ENCODE measurements at regions not wholly inside any gene's neighbourhood (a gene's known extent, or its start where the extent isn't known, plus 50 kb on each side); places are given as distances from the start of the nearest gene placed in this dataset. TPM values are rescaled to one million over a fixed set of nuclear protein-coding genes. Genes with fewer than 3 reads are reported as not detected.
"Not testable (repeated sequence)": the region's sequence is repeated elsewhere in the genome, so short reads cannot be mapped to it uniquely, and the experiment has no call there.

DNA sequence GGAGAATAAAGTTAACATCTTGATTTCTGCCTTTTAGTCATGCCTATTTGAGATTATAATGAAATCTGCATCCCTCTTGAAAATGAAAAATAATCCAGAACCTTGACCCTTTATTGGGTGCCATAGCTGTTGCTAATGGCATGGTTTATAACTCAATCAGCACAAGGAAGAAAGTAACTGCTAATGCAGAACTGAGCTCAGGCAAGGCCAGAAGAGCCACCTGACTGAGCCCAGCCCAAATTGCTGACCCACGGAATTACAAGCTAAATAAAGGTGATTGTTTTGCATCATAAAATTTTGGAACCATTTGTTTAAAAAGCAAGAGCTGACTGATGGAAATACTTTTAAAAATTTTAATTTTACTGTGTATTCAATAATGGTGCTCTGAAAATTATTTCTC is 76.4 kb upstream of the TBL1X start:
- DNase-seq, result no peak

DNA sequence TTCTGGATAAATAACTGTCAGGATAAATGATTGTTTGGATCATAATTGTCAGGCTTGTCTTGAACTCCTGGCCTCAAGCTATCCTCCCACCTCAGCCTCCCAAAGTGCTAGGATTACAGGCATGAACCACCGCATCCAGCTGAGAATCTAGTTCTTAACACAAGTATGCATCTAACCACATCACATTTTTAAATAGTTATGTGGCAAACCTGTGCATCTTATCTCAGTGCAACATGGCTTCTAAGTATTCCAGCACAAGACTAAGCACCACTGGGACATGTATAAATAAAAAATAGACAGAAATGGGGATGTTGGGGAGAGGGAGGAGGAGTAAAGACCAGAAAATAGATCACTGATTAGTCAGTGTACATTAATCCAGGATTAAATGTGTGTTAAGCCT is 74.7 kb upstream of the TBL1X start:
- no peak for DNase-seq

DNA sequence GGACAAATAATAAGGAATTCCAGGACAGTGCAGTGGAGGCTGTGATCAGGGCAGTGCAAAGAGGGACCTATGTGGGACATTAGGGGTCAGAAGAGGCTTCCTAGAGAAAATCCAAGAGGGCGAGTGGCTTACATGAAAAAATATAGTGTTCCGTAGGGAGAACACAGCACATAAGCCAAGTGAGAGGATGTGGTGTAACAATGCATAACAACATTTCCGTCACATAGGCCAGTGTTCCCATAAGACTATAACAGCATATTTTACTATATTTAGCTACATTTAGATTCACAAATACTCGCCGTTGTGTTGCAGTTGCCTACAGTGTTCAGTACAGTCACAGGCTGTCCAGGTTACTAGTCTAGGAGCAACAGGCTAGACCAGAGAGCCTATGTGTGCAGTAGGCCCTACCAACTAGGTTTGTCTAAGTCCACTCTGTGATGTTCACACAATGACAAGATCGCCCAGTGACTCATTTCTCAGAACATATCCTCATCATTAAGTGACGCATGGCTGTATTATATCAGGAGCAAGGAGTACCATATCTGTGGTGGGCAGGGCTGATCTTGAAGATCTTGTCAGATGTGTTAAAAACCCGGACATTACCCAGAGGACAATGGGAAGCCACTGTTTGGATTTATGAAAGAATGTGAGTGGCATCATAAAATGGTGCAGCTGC is 74.0 kb upstream of the TBL1X start:
- no peak for DNase-seq

DNA sequence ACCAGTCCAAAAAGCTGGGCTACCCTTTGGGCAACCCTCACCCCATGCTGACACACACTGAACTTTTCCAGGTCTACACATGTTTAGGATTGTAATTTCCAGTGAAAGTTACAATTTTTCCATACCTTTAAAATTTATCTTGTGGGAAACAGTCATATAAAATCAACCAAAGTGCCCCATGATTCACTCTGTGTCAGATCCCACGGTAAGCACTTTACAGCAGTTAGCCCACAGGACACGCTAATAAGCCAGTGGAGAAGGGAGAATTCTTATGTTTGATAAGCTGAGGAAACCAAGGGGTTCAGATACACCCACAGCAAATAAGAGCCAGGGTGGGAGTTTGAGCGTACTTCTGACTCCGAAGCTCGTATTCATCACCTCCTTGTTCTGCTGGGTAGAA is 72.4 kb upstream of the TBL1X start:
- DNase-seq, result no peak

DNA sequence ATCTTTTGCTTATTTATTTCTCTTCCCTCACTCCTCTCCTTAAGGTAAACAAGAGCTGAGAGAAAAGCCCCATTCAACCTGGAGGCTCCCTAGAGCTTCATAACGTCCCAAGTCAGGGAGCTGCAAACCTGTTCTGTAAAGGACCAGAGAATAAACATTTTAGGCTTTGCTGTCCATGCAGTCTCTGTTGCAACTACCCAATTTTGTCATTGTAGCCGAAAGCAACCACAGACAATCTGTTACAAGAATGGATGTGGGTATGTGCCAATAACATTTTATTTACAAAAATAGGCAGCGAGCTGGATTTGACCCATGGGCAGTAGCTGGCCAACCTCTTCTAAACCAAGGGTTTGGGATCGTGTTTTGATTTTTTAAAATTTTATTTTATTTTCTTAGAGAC is 71.3 kb upstream of the TBL1X start:
- DNase-seq, result no peak

DNA sequence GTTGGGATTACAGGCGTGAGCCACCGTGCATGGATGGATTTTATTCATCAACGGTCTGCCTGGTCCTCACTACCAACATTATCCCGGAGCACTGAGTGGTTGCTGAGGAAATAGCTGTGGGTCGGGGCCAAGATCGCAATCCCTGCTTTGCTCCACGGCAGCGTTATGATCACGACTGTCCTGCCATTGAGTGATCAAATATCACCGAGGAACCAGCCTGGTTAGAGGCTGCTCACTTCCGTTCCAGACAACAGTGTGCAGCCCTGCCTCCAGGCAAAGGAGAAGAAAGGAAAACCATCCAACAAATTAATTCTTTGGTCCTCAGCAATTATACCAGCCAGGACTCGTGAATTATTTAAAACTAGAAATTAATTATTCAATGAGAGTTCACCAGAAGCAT is 70.6 kb upstream of the TBL1X start:
- DNase-seq, result no peak

DNA sequence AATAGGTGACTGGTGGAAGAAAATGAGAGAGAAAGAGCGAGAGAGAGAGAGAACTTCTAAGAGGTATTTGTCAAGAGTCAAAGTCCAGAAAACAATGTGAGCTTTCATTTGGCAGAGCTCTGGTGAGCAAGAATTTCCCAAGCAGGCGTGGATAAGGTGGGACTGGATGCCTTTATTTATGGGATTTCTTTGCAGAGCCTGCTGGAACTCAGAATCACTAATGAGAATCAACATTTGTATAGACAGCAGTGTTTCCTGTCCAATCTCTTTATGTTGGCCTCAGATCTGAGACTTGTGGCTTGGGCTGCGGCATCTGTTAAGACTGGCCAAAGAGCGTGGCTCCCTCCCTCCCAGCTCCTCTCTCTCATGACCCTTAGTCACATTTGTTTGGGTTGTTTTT is 67.9 kb upstream of the TBL1X start:
- DNase-seq, result peak; percentile 7

DNA sequence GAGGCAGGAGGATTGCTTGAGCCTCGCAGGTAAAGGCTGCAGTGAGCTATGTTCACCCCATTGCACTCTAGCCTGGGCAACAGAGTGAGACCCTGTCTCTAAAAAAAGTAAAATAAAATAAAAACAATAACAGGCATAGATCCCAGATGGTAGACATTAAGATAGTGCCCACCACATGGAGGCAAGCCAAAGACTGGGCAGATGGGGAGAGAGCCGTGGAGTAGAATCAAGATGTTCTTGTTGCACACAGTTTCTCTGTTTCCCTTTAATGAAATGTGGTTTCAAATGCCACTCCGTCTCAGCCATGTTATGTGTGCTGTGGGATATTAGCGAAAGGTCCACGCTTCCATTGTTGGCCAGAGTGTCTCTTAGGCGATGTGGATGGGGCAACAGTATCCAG is 63.8 kb upstream of the TBL1X start:
- no peak for DNase-seq

DNA sequence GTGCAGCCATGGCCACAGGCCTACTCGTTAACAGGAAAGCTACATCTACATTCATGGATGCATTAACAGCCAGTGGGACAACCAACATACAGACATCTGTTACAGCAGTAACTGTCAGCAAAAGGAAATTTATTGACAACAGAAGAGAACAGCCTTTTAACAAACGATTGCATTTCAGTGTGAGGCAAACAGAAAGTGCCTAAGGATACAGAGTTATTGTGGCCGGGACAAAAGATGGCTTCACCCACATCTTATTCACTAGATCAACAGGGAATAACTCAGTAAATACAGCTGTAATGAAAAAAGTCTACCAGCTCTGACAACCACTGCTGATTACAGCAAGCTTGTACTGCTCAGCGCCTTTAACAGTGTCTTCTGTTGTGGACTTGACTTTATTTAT is 61.5 kb upstream of the TBL1X start:
- DNase-seq, result no peak

DNA sequence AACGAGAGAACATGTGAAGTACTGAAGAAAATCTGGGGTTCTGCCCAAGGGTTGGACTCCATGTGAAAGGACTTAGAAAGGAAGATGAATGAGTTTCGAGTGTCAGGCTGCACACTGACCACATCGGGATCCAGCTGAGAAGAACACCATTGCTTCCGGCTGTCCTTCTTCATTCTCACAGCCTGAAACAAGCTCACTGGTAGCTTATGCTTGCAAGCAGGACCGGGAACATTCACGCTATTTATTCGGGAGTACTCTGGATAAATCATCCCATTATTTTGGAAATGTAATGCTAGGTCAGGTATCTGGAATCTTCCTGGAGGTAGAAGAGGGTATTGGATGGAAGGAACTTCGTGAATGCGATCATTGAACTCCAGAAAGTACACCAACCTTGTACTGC is 59.2 kb upstream of the TBL1X start:
- DNase-seq, result not testable (repeated sequence)

DNA sequence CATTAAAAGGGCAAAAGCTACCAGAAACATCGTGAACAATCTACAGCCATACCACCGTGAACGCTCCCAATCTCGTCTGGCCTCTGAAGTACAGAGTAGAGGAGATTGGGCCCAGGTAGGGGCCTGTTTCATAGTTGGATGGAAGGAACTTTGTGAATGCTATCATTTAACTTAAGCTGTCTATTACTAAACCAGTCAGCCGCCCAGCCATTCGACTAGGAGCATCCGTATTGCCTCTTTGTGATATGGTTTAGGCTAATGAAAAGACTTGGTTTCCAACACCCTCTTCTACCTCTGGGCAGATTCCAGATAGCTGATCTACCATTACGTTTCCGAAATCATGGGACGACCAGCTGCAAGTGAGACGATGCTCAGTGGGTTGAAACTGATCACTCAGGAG is 54.0 kb upstream of the TBL1X start:
- DNase-seq, result not testable (repeated sequence)

DNA sequence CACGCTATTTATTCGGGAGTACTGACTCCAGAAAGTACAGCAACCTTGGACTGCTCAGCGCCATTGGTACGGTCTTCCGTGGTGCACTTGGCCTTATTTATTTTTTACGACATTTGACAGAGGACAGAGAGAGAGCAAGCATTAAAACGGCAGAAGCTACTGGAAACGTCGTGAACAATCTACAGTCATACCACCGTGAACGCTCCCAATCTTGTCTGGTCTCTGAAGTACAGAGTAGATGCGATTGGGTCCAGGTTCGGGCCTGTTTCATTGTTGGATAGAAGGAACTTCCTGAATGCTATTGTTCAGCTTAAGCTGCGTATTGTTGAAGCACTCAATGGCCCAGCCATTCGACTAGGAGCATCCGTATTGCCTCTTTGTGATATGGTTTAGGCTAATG is 53.2 kb upstream of the TBL1X start:
- DNase-seq, result not testable (repeated sequence)

DNA sequence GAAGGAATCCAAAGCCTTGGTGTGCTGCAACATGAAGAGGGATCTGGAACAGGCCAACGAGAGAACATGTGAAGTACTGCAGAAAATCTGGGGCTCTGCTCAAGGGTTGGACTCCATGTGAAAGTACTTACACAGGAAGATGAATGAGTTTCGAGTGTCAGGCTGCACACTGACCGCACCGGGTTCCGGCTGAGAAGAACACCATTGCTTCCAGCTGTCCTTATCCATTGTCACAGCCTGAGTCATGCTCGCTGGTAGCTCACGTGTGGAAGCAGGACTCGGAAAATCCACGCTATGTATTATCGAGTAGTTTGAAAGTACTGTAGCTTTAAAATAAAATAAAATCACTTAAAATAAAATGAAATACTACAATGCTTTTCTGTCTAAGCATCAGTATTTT is 50.4 kb upstream of the TBL1X start:
- DNase-seq, result no peak

Small RNAs in the stretch of these regions (small RNA-seq; reads per million reads assigned to genes)
- gene AC119618.1 (ENCODE audit: low replicate concordance), result not detected
- gene RNA5SP499 (ENCODE audit: low replicate concordance), result not detected
